ENCODE measurements at regions not wholly inside any gene's neighbourhood (a gene's known extent, or its start where the extent isn't known, plus 50 kb on each side); places are given as distances from the start of the nearest gene placed in this dataset.

GRCh38 chr1:64318428-64318827 is 115.0 kb downstream of the UBE2U start:
- no peak for TF ChIP-seq CTCF (IDR thresholded peaks at IDR 0.05; ENCODE audit: control extremely low read depth, extremely low read depth, low read depth, missing control alignments)
- CTCF ChIA-PET: no interaction called here
- POLR2A ChIA-PET: no interaction called here
- no peak for DNase-seq (ENCODE audit: extremely low spot score)

GRCh38 chr1:64320007-64320406 is 116.6 kb downstream of the UBE2U start:
- DNase-seq (ENCODE audit: extremely low spot score): no peak
- ChIA-PET POLR2A (no interaction called here), CTCF (no interaction called here)
- no peak for TF ChIP-seq CTCF (IDR thresholded peaks at IDR 0.05; ENCODE audit: control extremely low read depth, extremely low read depth, low read depth, missing control alignments)

- ChIA-PET CTCF (no interaction called here), POLR2A (no interaction called here)
- TF ChIP-seq CTCF (IDR thresholded peaks at IDR 0.05; ENCODE audit: control extremely low read depth, extremely low read depth, low read depth, missing control alignments): no peak
- DNase-seq (ENCODE audit: extremely low spot score): no peak
Observed at GRCh38 chr1:64320470-64320869, 117.0 kb downstream of the UBE2U start.

- ChIA-PET CTCF (no interaction called here), POLR2A (no interaction called here)
- no peak for DNase-seq (ENCODE audit: extremely low spot score)
- TF ChIP-seq CTCF (IDR thresholded peaks at IDR 0.05; ENCODE audit: control extremely low read depth, extremely low read depth, low read depth, missing control alignments): no peak
Observed at GRCh38 chr1:64320922-64321614, 117.6 kb downstream of the UBE2U start.

- ChIA-PET CTCF (no interaction called here), POLR2A (no interaction called here)
- DNase-seq (ENCODE audit: extremely low spot score): no peak
Observed at GRCh38 chr1:64323054-64323453, 119.6 kb downstream of the UBE2U start.

GRCh38 chr1:64323882-64324281 is 120.5 kb downstream of the UBE2U start:
- no peak for DNase-seq (ENCODE audit: extremely low spot score)
- POLR2A ChIA-PET: no interaction called here
- CTCF ChIA-PET: interaction anchor here (1.3 kb wide), 1 partner anchor 12 kb away, joined by 3 read pairs; no protein-coding TSS in a partner anchor
- TF ChIP-seq CTCF (IDR thresholded peaks at IDR 0.05; ENCODE audit: control extremely low read depth, extremely low read depth, low read depth, missing control alignments): no peak

More at GRCh38 chr1:64323054-64323453, 119.6 kb downstream of the UBE2U start:
- TF ChIP-seq CTCF (IDR thresholded peaks at IDR 0.05; ENCODE audit: control extremely low read depth, extremely low read depth, low read depth, missing control alignments): no peak

Measured in GM10248 (cell line).